ENCODE measurements at regions not wholly inside any gene's neighbourhood (a gene's known extent, or its start where the extent isn't known, plus 50 kb on each side); places are given as distances from the start of the nearest gene placed in this dataset.

- CTCF ChIA-PET (ENCODE audit: partially characterized antibody), result interaction anchor here (2.1 kb wide), 1 partner anchor 13 kb away, joined by 9 read pairs; no protein-coding TSS in a partner anchor
Observed at GRCh38 chr10:77698267-77698931, 60.8 kb upstream of the KCNMA1 start.

GRCh38 chr10:77696584-77696983, 59.0 kb upstream of the KCNMA1 start:
- intact Hi-C loops (cut with micrococcal nuclease), result no loop called here
- H3K27me3 Mint-ChIP-seq, result peaks cover 1 to 7% of the 10 kb centered on the region in 2 donors
- H3K9me3 Mint-ChIP-seq, result no peaks in the 10 kb centered on the region
- no peaks in the 10 kb centered on the region for H3K9me3 ChIP-seq (ENCODE audit: control insufficient read depth in 1 of 2, low read length in 2 of 2)
- CTCF ChIA-PET (ENCODE audit: partially characterized antibody), result interaction anchor here (0.7 to 2.7 kb wide), 3 partner anchors 10 to 15 kb away, joined by 3 to 7 read pairs (median 5); no protein-coding TSS in a partner anchor
- no peak overlapping the region for H3K4me3 ChIP-seq (ENCODE audit: low read length in 2 of 2)
- no peak for DNase-seq
- H3K36me3 ChIP-seq (ENCODE audit: insufficient read depth, low read length), result no peaks in the 10 kb centered on the region
- H3K27ac Mint-ChIP-seq, result no peak overlapping the region
- H3K36me3 Mint-ChIP-seq, result no peaks in the 10 kb centered on the region
- no peaks in the 10 kb centered on the region for H3K27me3 ChIP-seq (ENCODE audit: insufficient read depth, low read length)
- POLR2A ChIA-PET (ENCODE audit: partially characterized antibody), result no interaction called here
- no peaks in the 10 kb centered on the region for H3K4me1 Mint-ChIP-seq
- H3K4me1 ChIP-seq (ENCODE audit: insufficient read depth, low read length), result no peaks in the 10 kb centered on the region
- H3K27ac ChIP-seq (ENCODE audit: low read depth, low read length), result no peak overlapping the region
- no peak overlapping the region for H3K4me3 Mint-ChIP-seq

More at GRCh38 chr10:77698267-77698931, 60.8 kb upstream of the KCNMA1 start:
- H3K4me3 Mint-ChIP-seq, result no peak overlapping the region
- no peaks in the 10 kb centered on the region for H3K27me3 ChIP-seq (ENCODE audit: insufficient read depth, low read length)
- H3K36me3 ChIP-seq (ENCODE audit: insufficient read depth, low read length), result no peaks in the 10 kb centered on the region
- intact Hi-C loops (cut with micrococcal nuclease), result no loop called here
- no peaks in the 10 kb centered on the region for H3K9me3 Mint-ChIP-seq
- no peak for DNase-seq
- H3K4me1 ChIP-seq (ENCODE audit: insufficient read depth, low read length), result no peaks in the 10 kb centered on the region
- H3K9me3 ChIP-seq (ENCODE audit: control insufficient read depth in 1 of 2, low read length in 2 of 2), result no peaks in the 10 kb centered on the region
- no peak overlapping the region for H3K4me3 ChIP-seq (ENCODE audit: low read length in 2 of 2)
- POLR2A ChIA-PET (ENCODE audit: partially characterized antibody), result no interaction called here
- no peak overlapping the region for H3K27ac ChIP-seq (ENCODE audit: low read depth, low read length)
- no peak overlapping the region for H3K27ac Mint-ChIP-seq
- no peaks in the 10 kb centered on the region for H3K36me3 Mint-ChIP-seq
- peaks cover 1 to 7% of the 10 kb centered on the region in 2 donors for H3K27me3 Mint-ChIP-seq
- H3K4me1 Mint-ChIP-seq, result no peaks in the 10 kb centered on the region

- Histone ChIP-seq H3K4me1 (ENCODE audit: insufficient read depth, low read length) (no peaks in the 10 kb centered on the region), H3K9me3 (ENCODE audit: control insufficient read depth in 1 of 2, low read length in 2 of 2) (no peaks in the 10 kb centered on the region), H3K27ac (ENCODE audit: low read depth, low read length) (no peak overlapping the region), H3K36me3 (ENCODE audit: insufficient read depth, low read length) (no peaks in the 10 kb centered on the region), H3K4me3 (ENCODE audit: low read length in 2 of 2) (no peak overlapping the region), H3K27me3 (ENCODE audit: insufficient read depth, low read length) (no peaks in the 10 kb centered on the region)
- Mint-ChIP-seq H3K27me3 (peaks cover 1 to 7% of the 10 kb centered on the region in 2 donors), H3K4me1 (no peaks in the 10 kb centered on the region), H3K36me3 (no peaks in the 10 kb centered on the region), H3K27ac (no peak overlapping the region), H3K9me3 (no peaks in the 10 kb centered on the region), H3K4me3 (no peak overlapping the region)
- intact Hi-C loops (cut with micrococcal nuclease), result no loop called here
- CTCF ChIA-PET (ENCODE audit: partially characterized antibody), result interaction anchor here (2.3 to 2.7 kb wide), 2 partner anchors 14 to 16 kb away, joined by 5 to 7 read pairs; no protein-coding TSS in a partner anchor
- POLR2A ChIA-PET (ENCODE audit: partially characterized antibody), result no interaction called here
- no peak for DNase-seq
Observed at GRCh38 chr10:77695186-77695585, 57.6 kb upstream of the KCNMA1 start.

GRCh38 chr10:77692782-77693181, 55.2 kb upstream of the KCNMA1 start:
- H3K4me3 ChIP-seq (ENCODE audit: low read length in 2 of 2), result no peak overlapping the region
- POLR2A ChIA-PET (ENCODE audit: partially characterized antibody), result no interaction called here
- Mint-ChIP-seq H3K36me3 (no peaks in the 10 kb centered on the region), H3K27ac (no peak overlapping the region), H3K27me3 (peaks cover 3 to 7% of the 10 kb centered on the region in 2 donors), H3K9me3 (no peaks in the 10 kb centered on the region), H3K4me1 (no peaks in the 10 kb centered on the region), H3K4me3 (no peak overlapping the region)
- H3K9me3 ChIP-seq (ENCODE audit: control insufficient read depth in 1 of 2, low read length in 2 of 2), result no peaks in the 10 kb centered on the region
- intact Hi-C loops (cut with micrococcal nuclease), result no loop called here
- CTCF ChIA-PET (ENCODE audit: partially characterized antibody), result interaction anchor here (1.4 kb wide), 1 partner anchor 19 kb away, joined by 5 read pairs; no protein-coding TSS in a partner anchor
- H3K4me1 ChIP-seq (ENCODE audit: insufficient read depth, low read length), result no peaks in the 10 kb centered on the region
- no peak for DNase-seq
- no peaks in the 10 kb centered on the region for H3K36me3 ChIP-seq (ENCODE audit: insufficient read depth, low read length)
- no peaks in the 10 kb centered on the region for H3K27me3 ChIP-seq (ENCODE audit: insufficient read depth, low read length)
- H3K27ac ChIP-seq (ENCODE audit: low read depth, low read length), result no peak overlapping the region

GRCh38 chr10:77689339-77689738, 51.7 kb upstream of the KCNMA1 start:
- POLR2A ChIA-PET (ENCODE audit: partially characterized antibody), result no interaction called here
- no peaks in the 10 kb centered on the region for H3K9me3 ChIP-seq (ENCODE audit: control insufficient read depth in 1 of 2, low read length in 2 of 2)
- Mint-ChIP-seq H3K9me3 (no peaks in the 10 kb centered on the region), H3K4me3 (no peak overlapping the region), H3K4me1 (no peaks in the 10 kb centered on the region), H3K27me3 (peaks cover 2 to 4% of the 10 kb centered on the region in 2 donors), H3K36me3 (no peaks in the 10 kb centered on the region), H3K27ac (no peak overlapping the region)
- no peak overlapping the region for H3K4me3 ChIP-seq (ENCODE audit: low read length in 2 of 2)
- CTCF ChIA-PET (ENCODE audit: partially characterized antibody), result interaction anchor here (1.8 kb wide), 1 partner anchor 22 kb away, joined by 7 read pairs; no protein-coding TSS in a partner anchor
- intact Hi-C loops (cut with micrococcal nuclease), result no loop called here
- no peaks in the 10 kb centered on the region for H3K4me1 ChIP-seq (ENCODE audit: insufficient read depth, low read length)
- DNase-seq, result no peak
- no peaks in the 10 kb centered on the region for H3K36me3 ChIP-seq (ENCODE audit: insufficient read depth, low read length)
- no peaks in the 10 kb centered on the region for H3K27me3 ChIP-seq (ENCODE audit: insufficient read depth, low read length)
- no peak overlapping the region for H3K27ac ChIP-seq (ENCODE audit: low read depth, low read length)

GRCh38 chr10:77687621-77688020, 50.0 kb upstream of the KCNMA1 start:
- H3K27ac Mint-ChIP-seq, result no peak overlapping the region
- POLR2A ChIA-PET (ENCODE audit: partially characterized antibody), result interaction anchor here (0.6 kb wide), 1 partner anchor 126 kb away, joined by 3 read pairs; no protein-coding TSS in a partner anchor

More at GRCh38 chr10:77687621-77688020, 50.0 kb upstream of the KCNMA1 start:
- no peaks in the 10 kb centered on the region for H3K27me3 ChIP-seq (ENCODE audit: insufficient read depth, low read length)
- no peaks in the 10 kb centered on the region for H3K4me1 ChIP-seq (ENCODE audit: insufficient read depth, low read length)
- Mint-ChIP-seq H3K27me3 (peaks cover 2 to 6% of the 10 kb centered on the region in 2 donors), H3K4me3 (no peak overlapping the region), H3K4me1 (no peaks in the 10 kb centered on the region), H3K36me3 (no peaks in the 10 kb centered on the region), H3K9me3 (no peaks in the 10 kb centered on the region)
- H3K27ac ChIP-seq (ENCODE audit: low read depth, low read length), result no peak overlapping the region
- H3K4me3 ChIP-seq (ENCODE audit: low read length in 2 of 2), result no peak overlapping the region
- H3K36me3 ChIP-seq (ENCODE audit: insufficient read depth, low read length), result no peaks in the 10 kb centered on the region
- no peaks in the 10 kb centered on the region for H3K9me3 ChIP-seq (ENCODE audit: control insufficient read depth in 1 of 2, low read length in 2 of 2)
- intact Hi-C loops (cut with micrococcal nuclease), result no loop called here
- no peak for DNase-seq
- CTCF ChIA-PET (ENCODE audit: partially characterized antibody), result no interaction called here
